ENCODE measurements at regions not wholly inside any gene's neighbourhood (a gene's known extent, or its start where the extent isn't known, plus 50 kb on each side); places are given as distances from the start of the nearest gene placed in this dataset.

DNA sequence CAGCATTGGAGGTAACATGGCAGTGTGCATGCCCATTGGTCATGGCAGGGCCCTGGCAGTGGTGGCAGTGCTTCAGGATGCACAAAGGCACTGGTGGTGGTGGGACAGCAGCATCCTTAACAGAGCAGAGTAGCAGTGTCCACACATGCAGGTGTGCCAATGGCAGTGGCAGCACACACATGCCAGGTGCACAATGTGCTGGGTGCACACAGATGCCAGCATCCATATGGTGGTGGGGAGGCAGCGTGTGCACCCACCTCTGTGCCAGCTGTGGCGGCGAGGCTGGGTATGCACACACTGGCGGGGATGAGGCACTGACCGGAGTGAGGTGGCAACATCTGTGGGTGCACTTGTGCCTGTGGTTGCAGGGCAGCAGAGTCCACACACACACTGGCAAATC lies 150.6 kb downstream of the SI start:
- Histone ChIP-seq H3K27ac (ENCODE audit: low read depth, low read length) (no peak overlapping the region), H3K4me1 (ENCODE audit: control insufficient read depth in 2 of 2, insufficient read depth in 2 of 2, low read length in 2 of 2) (no peaks in the 10 kb centered on the region), H3K9me3 (ENCODE audit: control insufficient read depth in 2 of 3, low read length in 3 of 3) (peaks cover 0 to 3% (median 0%) of the 10 kb centered on the region in 3 experiments), H3K4me3 (ENCODE audit: low read length) (no peak overlapping the region), H3K36me3 (ENCODE audit: control insufficient read depth in 2 of 3, insufficient read depth in 3 of 3, low read length in 3 of 3) (no peaks in the 10 kb centered on the region), H3K27me3 (ENCODE audit: control insufficient read depth in 2 of 2, insufficient read depth in 2 of 2, low read length in 2 of 2) (no peaks in the 10 kb centered on the region)
- Mint-ChIP-seq H3K4me3 (peak overlapping the region in 1 of 10 donors; percentile 13), H3K9me3 (peaks cover 0 to 23% (median 11%) of the 10 kb centered on the region in 11 donors), H3K27ac (no peak overlapping the region), H3K27me3 (no peaks in the 10 kb centered on the region), H3K4me1 (no peaks in the 10 kb centered on the region), H3K36me3 (no peaks in the 10 kb centered on the region)
- CTCF ChIA-PET = no interaction called here
- POLR2A ChIA-PET = no interaction called here
- no peak for ATAC-seq
- DNase-seq = no peak
- intact Hi-C loops (cut with micrococcal nuclease) = no loop called here

DNA sequence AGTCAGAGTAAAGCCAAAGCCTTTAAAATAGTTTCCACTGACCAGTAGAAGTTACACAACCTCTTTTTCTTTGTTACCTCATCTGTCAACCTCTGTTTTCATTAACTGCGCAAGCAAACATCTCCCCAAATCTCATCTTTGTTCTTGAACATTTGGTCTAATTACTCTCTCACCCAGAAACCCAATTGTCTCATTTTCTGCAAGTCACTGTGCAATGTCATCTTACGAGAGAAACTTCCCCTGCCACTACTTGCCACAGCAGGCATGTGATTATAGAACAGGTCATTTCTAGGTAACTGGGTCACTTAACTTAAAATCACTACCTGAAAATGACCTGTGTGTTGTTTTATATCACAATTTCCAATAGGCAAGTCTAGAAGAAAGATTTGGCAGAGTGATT lies 159.4 kb downstream of the SI start:
- no peaks in the 10 kb centered on the region for H3K4me1 ChIP-seq (ENCODE audit: control insufficient read depth in 2 of 2, insufficient read depth in 2 of 2, low read length in 2 of 2)
- no peak overlapping the region for H3K4me3 ChIP-seq (ENCODE audit: low read length)
- H3K36me3 ChIP-seq (ENCODE audit: control insufficient read depth in 2 of 3, insufficient read depth in 3 of 3, low read length in 3 of 3) = no peaks in the 10 kb centered on the region
- Mint-ChIP-seq H3K27me3 (no peaks in the 10 kb centered on the region), H3K9me3 (peaks cover 0 to 9% (median 2%) of the 10 kb centered on the region in 11 donors), H3K27ac (no peak overlapping the region), H3K36me3 (no peaks in the 10 kb centered on the region), H3K4me3 (no peak overlapping the region), H3K4me1 (no peaks in the 10 kb centered on the region)
- DNase-seq (no peak), ATAC-seq (no peak)
- no peaks in the 10 kb centered on the region for H3K27me3 ChIP-seq (ENCODE audit: control insufficient read depth in 2 of 2, insufficient read depth in 2 of 2, low read length in 2 of 2)
- ChIA-PET POLR2A (no interaction called here), CTCF (no interaction called here)
- no peak overlapping the region for H3K27ac ChIP-seq (ENCODE audit: low read depth, low read length)
- intact Hi-C loops (cut with micrococcal nuclease) = no loop called here
- no peaks in the 10 kb centered on the region for H3K9me3 ChIP-seq (ENCODE audit: control insufficient read depth in 2 of 3, low read length in 3 of 3)

DNA sequence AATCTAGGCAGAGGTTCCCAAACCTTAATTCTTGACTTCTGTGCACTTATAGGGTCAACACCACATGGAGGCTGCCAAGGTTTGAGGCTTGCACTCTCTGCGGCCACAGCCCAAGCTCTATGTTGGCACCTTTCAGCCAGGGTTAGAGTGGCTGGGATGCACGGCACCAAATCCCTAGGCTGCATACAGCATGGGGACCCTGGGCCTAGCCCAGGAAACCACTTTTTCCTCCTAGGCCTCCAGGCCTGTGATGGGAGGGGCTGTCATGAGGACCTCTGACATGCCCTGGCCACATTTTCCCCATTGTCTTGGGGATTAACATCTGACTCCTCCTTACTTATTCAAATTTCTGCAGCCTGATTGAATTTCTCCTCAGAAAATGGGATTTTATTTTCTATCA lies 165.4 kb downstream of the SI start:
- no peaks in the 10 kb centered on the region for H3K36me3 ChIP-seq (ENCODE audit: control insufficient read depth in 2 of 3, insufficient read depth in 3 of 3, low read length in 3 of 3)
- no peaks in the 10 kb centered on the region for H3K27me3 ChIP-seq (ENCODE audit: control insufficient read depth in 2 of 2, insufficient read depth in 2 of 2, low read length in 2 of 2)
- peaks cover 0 to 5% (median 0%) of the 10 kb centered on the region in 5 donors for H3K36me3 Mint-ChIP-seq
- POLR2A ChIA-PET = no interaction called here
- CTCF ChIA-PET = no interaction called here
- no peaks in the 10 kb centered on the region for H3K4me1 Mint-ChIP-seq
- no peak overlapping the region for H3K27ac Mint-ChIP-seq
- no peaks in the 10 kb centered on the region for H3K4me1 ChIP-seq (ENCODE audit: control insufficient read depth in 2 of 2, insufficient read depth in 2 of 2, low read length in 2 of 2)
- ATAC-seq (no peak), DNase-seq (no peak)
- H3K9me3 ChIP-seq (ENCODE audit: control insufficient read depth in 2 of 3, low read length in 3 of 3) = peaks cover 0 to 2% (median 0%) of the 10 kb centered on the region in 3 experiments
- H3K27ac ChIP-seq (ENCODE audit: low read depth, low read length) = no peak overlapping the region
- H3K27me3 Mint-ChIP-seq = no peaks in the 10 kb centered on the region
- intact Hi-C loops (cut with micrococcal nuclease) = no loop called here
- no peak overlapping the region for H3K4me3 ChIP-seq (ENCODE audit: low read length)
- peaks cover 0 to 25% (median 7%) of the 10 kb centered on the region in 11 donors for H3K9me3 Mint-ChIP-seq
- no peak overlapping the region for H3K4me3 Mint-ChIP-seq

DNA sequence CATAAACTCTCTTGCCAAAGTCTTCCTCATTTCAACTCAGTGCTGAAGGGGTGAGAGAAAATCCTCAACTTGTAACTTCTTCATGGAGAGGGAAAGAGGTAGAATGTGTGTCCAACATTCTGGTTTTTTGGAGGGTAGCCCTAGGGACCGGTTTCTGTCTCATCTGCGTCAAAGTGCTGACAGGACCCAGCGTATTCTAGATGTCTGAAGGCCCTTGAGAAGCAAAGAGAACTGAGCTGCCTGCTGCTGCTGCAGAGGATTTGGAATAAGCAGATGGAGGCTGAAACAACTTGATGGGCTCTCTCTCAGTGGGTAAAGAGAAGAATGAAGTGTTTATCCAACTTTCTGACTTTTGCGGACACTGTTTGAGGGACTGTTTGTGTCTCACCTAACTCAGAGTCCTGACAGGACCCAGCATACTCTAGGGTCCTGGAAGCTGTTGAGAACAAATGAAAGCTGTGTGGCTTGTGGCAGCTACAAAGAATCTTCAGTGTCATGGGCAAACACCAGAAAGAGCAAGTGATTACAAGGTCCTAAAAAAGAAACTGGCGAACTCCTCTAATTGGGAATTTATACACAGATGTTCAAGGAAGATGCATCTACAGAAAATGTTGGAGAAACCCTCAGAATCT lies 174.4 kb downstream of the SI start:
- no peaks in the 10 kb centered on the region for H3K9me3 ChIP-seq (ENCODE audit: control insufficient read depth in 2 of 3, low read length in 3 of 3)
- ATAC-seq = no peak
- H3K4me3 ChIP-seq (ENCODE audit: low read length) = no peak overlapping the region
- DNase-seq = no peak
- ChIA-PET POLR2A (no interaction called here), CTCF (no interaction called here)
- intact Hi-C loops (cut with micrococcal nuclease) = no loop called here
- no peaks in the 10 kb centered on the region for H3K4me1 Mint-ChIP-seq
- H3K27me3 Mint-ChIP-seq = no peaks in the 10 kb centered on the region
- H3K27ac ChIP-seq (ENCODE audit: low read depth, low read length) = no peak overlapping the region
- no peak overlapping the region for H3K27ac Mint-ChIP-seq
- H3K36me3 Mint-ChIP-seq = no peaks in the 10 kb centered on the region
- H3K9me3 Mint-ChIP-seq = peaks cover 0 to 19% (median 3%) of the 10 kb centered on the region in 11 donors
- no peak overlapping the region for H3K4me3 Mint-ChIP-seq
- no peaks in the 10 kb centered on the region for H3K36me3 ChIP-seq (ENCODE audit: control insufficient read depth in 2 of 3, insufficient read depth in 3 of 3, low read length in 3 of 3)
- H3K27me3 ChIP-seq (ENCODE audit: control insufficient read depth in 2 of 2, insufficient read depth in 2 of 2, low read length in 2 of 2) = no peaks in the 10 kb centered on the region
- no peaks in the 10 kb centered on the region for H3K4me1 ChIP-seq (ENCODE audit: control insufficient read depth in 2 of 2, insufficient read depth in 2 of 2, low read length in 2 of 2)

DNA sequence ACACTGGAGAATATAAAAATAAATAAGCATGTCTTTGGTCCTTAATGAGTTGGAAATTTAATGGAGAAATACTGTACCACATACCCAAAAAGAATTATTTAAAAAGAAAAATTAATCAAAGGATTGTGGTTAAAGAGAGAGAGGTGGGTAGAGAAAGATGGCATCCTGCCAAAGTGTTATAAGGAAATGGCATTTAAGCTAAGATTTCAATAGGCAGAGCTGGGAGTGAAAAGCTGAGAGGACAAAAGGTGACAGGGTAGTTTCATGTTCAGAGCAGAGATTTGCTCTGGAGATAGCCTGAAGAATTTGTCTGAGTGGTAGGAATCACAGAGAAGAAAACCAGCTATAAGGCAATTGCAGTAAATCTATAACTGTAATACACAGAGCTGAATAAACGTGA lies 181.0 kb downstream of the SI start:
- CTCF ChIA-PET = no interaction called here
- Mint-ChIP-seq H3K36me3 (no peaks in the 10 kb centered on the region), H3K27me3 (no peaks in the 10 kb centered on the region), H3K27ac (no peak overlapping the region), H3K4me1 (no peaks in the 10 kb centered on the region), H3K9me3 (peaks cover 0 to 22% (median 3%) of the 10 kb centered on the region in 11 donors), H3K4me3 (no peak overlapping the region)
- ATAC-seq (no peak), DNase-seq (no peak)
- no peak overlapping the region for H3K27ac ChIP-seq (ENCODE audit: low read depth, low read length)
- no peaks in the 10 kb centered on the region for H3K4me1 ChIP-seq (ENCODE audit: control insufficient read depth in 2 of 2, insufficient read depth in 2 of 2, low read length in 2 of 2)
- no peak overlapping the region for H3K4me3 ChIP-seq (ENCODE audit: low read length)
- no peaks in the 10 kb centered on the region for H3K9me3 ChIP-seq (ENCODE audit: control insufficient read depth in 2 of 3, low read length in 3 of 3)
- intact Hi-C loops (cut with micrococcal nuclease) = loop anchor here in 1 of 2 donors (5.0 kb wide), 1 partner anchor 780 kb away; no protein-coding TSS in a partner anchor
- no peaks in the 10 kb centered on the region for H3K36me3 ChIP-seq (ENCODE audit: control insufficient read depth in 2 of 3, insufficient read depth in 3 of 3, low read length in 3 of 3)
- POLR2A ChIA-PET = no interaction called here
- no peaks in the 10 kb centered on the region for H3K27me3 ChIP-seq (ENCODE audit: control insufficient read depth in 2 of 2, insufficient read depth in 2 of 2, low read length in 2 of 2)

DNA sequence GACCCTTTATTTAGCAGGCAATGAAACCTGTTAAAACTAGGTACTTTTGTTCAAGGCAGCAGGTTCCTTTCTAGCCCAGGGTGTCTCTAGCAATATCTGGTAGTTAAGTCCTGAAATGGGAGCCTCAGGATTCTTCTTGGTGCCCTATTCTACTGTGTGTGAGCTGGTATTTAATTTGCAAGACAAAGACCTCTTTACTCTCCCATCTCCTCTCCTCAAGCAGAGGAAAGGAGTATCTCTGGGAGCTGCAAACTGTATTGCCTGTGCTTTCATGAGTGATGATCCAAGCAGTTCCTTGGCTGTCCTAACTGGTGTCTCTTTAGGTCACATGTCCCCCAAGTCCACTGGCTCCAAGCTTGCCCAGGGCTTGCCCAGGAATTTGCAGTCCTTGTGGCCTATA lies 188.2 kb downstream of the SI start:
- CTCF ChIA-PET = no interaction called here
- H3K27ac Mint-ChIP-seq = no peak overlapping the region
- Histone ChIP-seq H3K4me1 (ENCODE audit: control insufficient read depth in 2 of 2, insufficient read depth in 2 of 2, low read length in 2 of 2) (no peaks in the 10 kb centered on the region), H3K27ac (ENCODE audit: low read depth, low read length) (no peak overlapping the region), H3K4me3 (ENCODE audit: low read length) (no peak overlapping the region), H3K27me3 (ENCODE audit: control insufficient read depth in 2 of 2, insufficient read depth in 2 of 2, low read length in 2 of 2) (no peaks in the 10 kb centered on the region), H3K9me3 (ENCODE audit: control insufficient read depth in 2 of 3, low read length in 3 of 3) (no peaks in the 10 kb centered on the region), H3K36me3 (ENCODE audit: control insufficient read depth in 2 of 3, insufficient read depth in 3 of 3, low read length in 3 of 3) (no peaks in the 10 kb centered on the region)
- H3K36me3 Mint-ChIP-seq = no peaks in the 10 kb centered on the region
- H3K4me1 Mint-ChIP-seq = no peaks in the 10 kb centered on the region
- peaks cover 0 to 17% (median 13%) of the 10 kb centered on the region in 11 donors for H3K9me3 Mint-ChIP-seq
- ATAC-seq (no peak), DNase-seq (no peak)
- H3K27me3 Mint-ChIP-seq = no peaks in the 10 kb centered on the region
- intact Hi-C loops (cut with micrococcal nuclease) = no loop called here
- H3K4me3 Mint-ChIP-seq = no peak overlapping the region
- POLR2A ChIA-PET = no interaction called here

DNA sequence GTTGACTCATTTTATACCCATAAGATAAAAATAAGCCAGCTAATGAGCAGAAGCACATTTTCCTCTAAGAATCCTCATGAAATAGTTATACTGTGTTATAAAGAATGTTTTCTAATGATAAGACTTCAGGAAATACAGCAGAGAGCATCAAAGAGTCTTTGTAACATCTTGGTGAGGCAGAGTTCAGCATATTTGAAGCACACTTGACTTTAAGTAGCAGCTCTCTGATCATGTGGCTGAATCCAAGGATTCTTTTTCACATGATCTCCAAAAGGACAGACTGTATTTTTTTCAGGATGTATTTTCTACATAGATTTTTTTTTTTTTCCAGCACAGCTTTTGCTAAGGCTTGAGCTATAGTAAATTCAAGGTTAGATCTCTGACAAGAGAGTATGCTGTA lies 195.1 kb downstream of the SI start:
- Histone ChIP-seq H3K4me1 (ENCODE audit: control insufficient read depth in 2 of 2, insufficient read depth in 2 of 2, low read length in 2 of 2) (no peaks in the 10 kb centered on the region), H3K27ac (ENCODE audit: low read depth, low read length) (no peak overlapping the region), H3K36me3 (ENCODE audit: control insufficient read depth in 2 of 3, insufficient read depth in 3 of 3, low read length in 3 of 3) (no peaks in the 10 kb centered on the region), H3K27me3 (ENCODE audit: control insufficient read depth in 2 of 2, insufficient read depth in 2 of 2, low read length in 2 of 2) (no peaks in the 10 kb centered on the region), H3K4me3 (ENCODE audit: low read length) (no peak overlapping the region), H3K9me3 (ENCODE audit: control insufficient read depth in 2 of 3, low read length in 3 of 3) (no peaks in the 10 kb centered on the region)
- Mint-ChIP-seq H3K4me3 (no peak overlapping the region), H3K27ac (no peak overlapping the region), H3K4me1 (no peaks in the 10 kb centered on the region), H3K36me3 (no peaks in the 10 kb centered on the region), H3K27me3 (no peaks in the 10 kb centered on the region), H3K9me3 (peaks cover 0 to 7% (median 0%) of the 10 kb centered on the region in 11 donors)
- DNase-seq (no peak), ATAC-seq (no peak)
- intact Hi-C loops (cut with micrococcal nuclease) = no loop called here
- ChIA-PET POLR2A (no interaction called here), CTCF (no interaction called here)

Data from naive thymus-derived CD4-positive, alpha-beta T cell (primary cell).